H1 (cell line): ENCODE measurements at regions not wholly inside any gene's neighbourhood (a gene's known extent, or its start where the extent isn't known, plus 50 kb on each side); places are given as distances from the start of the nearest gene placed in this dataset.

Experiments used
- CHD7 ChIP-seq: fragments of 300-600 bp; sonication (generic); IDR thresholded peaks from 2 replicates; pipeline ENCODE4 v1.7.1; 2012; ENCODE audit warnings: low read length, moderate library complexity, mild to moderate bottlenecking, inconsistent platforms; ENCODE audit not compliant: insufficient replicate concordance
- CTBP2 ChIP-seq: IDR thresholded peaks from 2 replicates; pipeline ENCODE4 v1.7.0; 2011; ENCODE audit warnings: borderline replicate concordance, mild to moderate bottlenecking, moderate library complexity, mixed read lengths, low read length; ENCODE audit not compliant: insufficient read depth, insufficient read length
- JUND ChIP-seq: IDR thresholded peaks from 2 replicates; pipeline ENCODE4 v1.6.1; 2011; ENCODE audit warnings: mild to moderate bottlenecking, improper control_type of control experiment, low read length
- RBBP5 ChIP-seq: IDR thresholded peaks from 2 replicates; pipeline ENCODE4 v1.7.1; 2012; ENCODE audit warnings: low read depth, mild to moderate bottlenecking, inconsistent platforms, low read length, moderate library complexity, borderline replicate concordance

DNA sequence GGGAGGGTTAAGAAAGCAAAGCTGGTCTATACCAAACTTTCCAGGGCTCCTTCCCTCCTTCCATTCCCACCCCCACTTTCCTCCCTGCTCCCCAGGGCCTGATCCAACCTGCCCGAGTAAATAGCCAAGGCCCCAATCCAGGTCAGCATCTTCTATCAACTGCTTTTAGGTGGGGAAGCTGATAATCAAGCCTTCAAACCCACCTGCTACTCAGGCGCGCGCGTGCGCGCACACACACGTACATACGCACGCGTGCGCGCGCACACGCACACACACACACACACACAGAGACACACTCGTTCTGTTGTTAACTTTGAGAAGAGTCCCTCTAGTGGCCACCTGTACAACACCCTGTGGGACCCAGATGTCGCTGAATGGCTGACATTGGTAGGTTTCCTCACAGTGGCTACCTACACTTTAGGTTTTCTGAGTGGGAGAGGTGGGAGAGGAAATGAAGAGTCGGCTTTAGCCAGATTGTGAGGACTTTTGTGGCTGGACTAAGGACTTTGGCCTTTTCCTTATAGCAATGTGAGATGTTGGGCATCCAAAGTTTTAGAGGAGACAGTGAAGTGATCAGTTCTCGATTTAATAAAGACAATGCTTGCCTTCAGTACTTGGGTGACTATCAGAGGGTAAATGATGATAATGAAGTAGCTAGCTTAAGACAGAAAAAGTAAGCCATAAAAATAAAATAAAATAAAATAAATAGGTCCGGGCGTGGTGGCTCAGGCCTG lies 179.9 kb upstream of the C2CD4B start (continued):
- no peak for TF ChIP-seq CHD7
- TF ChIP-seq RBBP5: no peak
- no peak for TF ChIP-seq JUND
- TF ChIP-seq CTBP2: no peak
